ENCODE measurements at regions not wholly inside any gene's neighbourhood (a gene's known extent, or its start where the extent isn't known, plus 50 kb on each side); places are given as distances from the start of the nearest gene placed in this dataset.
"Not testable (repeated sequence)": the region's sequence is repeated elsewhere in the genome, so short reads cannot be mapped to it uniquely, and the experiment has no call there.

GRCh38 chr12:42716491-42716891, 126.9 kb upstream of the PRICKLE1 start:
- no peak for DNase-seq (ENCODE audit: low spot score)

GRCh38 chr12:42713566-42713965, 124.0 kb upstream of the PRICKLE1 start:
- DNase-seq (ENCODE audit: low spot score), result not testable (repeated sequence)

GRCh38 chr12:42708374-42708773, 118.8 kb upstream of the PRICKLE1 start:
- not testable (repeated sequence) for DNase-seq (ENCODE audit: low spot score)

- DNase-seq (ENCODE audit: low spot score), result no peak
Observed at GRCh38 chr12:42707312-42708226, 118.0 kb upstream of the PRICKLE1 start.

- no peak for DNase-seq (ENCODE audit: low spot score)
Observed at GRCh38 chr12:42706321-42706720, 116.8 kb upstream of the PRICKLE1 start.

GRCh38 chr12:42705863-42706262, 116.3 kb upstream of the PRICKLE1 start:
- DNase-seq (ENCODE audit: low spot score), result peak; percentile 80

GRCh38 chr12:42704810-42705401, 115.4 kb upstream of the PRICKLE1 start:
- DNase-seq (ENCODE audit: low spot score), result no peak

GRCh38 chr12:42704340-42704739, 114.8 kb upstream of the PRICKLE1 start:
- no peak for DNase-seq (ENCODE audit: low spot score)

- no peak for DNase-seq (ENCODE audit: low spot score)
Observed at GRCh38 chr12:42701084-42701483, 111.5 kb upstream of the PRICKLE1 start.

- DNase-seq (ENCODE audit: low spot score), result no peak
Observed at GRCh38 chr12:42698213-42698612, 108.7 kb upstream of the PRICKLE1 start.

- no peak for DNase-seq (ENCODE audit: low spot score)
Observed at GRCh38 chr12:42696406-42697149, 107.0 kb upstream of the PRICKLE1 start.

GRCh38 chr12:42695490-42695995, 106.0 kb upstream of the PRICKLE1 start:
- DNase-seq (ENCODE audit: low spot score), result no peak

- DNase-seq (ENCODE audit: low spot score), result no peak
Observed at GRCh38 chr12:42692749-42693148, 103.2 kb upstream of the PRICKLE1 start.

GRCh38 chr12:42691991-42692557, 102.5 kb upstream of the PRICKLE1 start:
- DNase-seq (ENCODE audit: low spot score), result no peak

- no peak for DNase-seq (ENCODE audit: low spot score)
Observed at GRCh38 chr12:42690264-42690663, 100.7 kb upstream of the PRICKLE1 start.

- DNase-seq (ENCODE audit: low spot score), result no peak
Observed at GRCh38 chr12:42689699-42690098, 100.2 kb upstream of the PRICKLE1 start.

- no peak for DNase-seq (ENCODE audit: low spot score)
Observed at GRCh38 chr12:42686514-42687172, 97.1 kb upstream of the PRICKLE1 start.

GRCh38 chr12:42684802-42685071, 95.2 kb upstream of the PRICKLE1 start:
- no peak for DNase-seq (ENCODE audit: low spot score)

- no peak for DNase-seq (ENCODE audit: low spot score)
Observed at GRCh38 chr12:42683933-42684801, 94.6 kb upstream of the PRICKLE1 start.

- no peak for DNase-seq (ENCODE audit: low spot score)
Observed at GRCh38 chr12:42683266-42683665, 93.7 kb upstream of the PRICKLE1 start.

- no peak for DNase-seq (ENCODE audit: low spot score)
Observed at GRCh38 chr12:42679466-42679865, 89.9 kb upstream of the PRICKLE1 start.
